Endothelial cell of hepatic sinusoid (primary cell): ENCODE measurements at regions not wholly inside any gene's neighbourhood (a gene's known extent, or its start where the extent isn't known, plus 50 kb on each side); places are given as distances from the start of the nearest gene placed in this dataset.

Experiments
- in situ Hi-C: cut with HindIII; loops from 2 replicates; pipeline ENCODE4 v1.10.0; 2017; ENCODE audit warnings: low sequenced_read_pairs

DNA sequence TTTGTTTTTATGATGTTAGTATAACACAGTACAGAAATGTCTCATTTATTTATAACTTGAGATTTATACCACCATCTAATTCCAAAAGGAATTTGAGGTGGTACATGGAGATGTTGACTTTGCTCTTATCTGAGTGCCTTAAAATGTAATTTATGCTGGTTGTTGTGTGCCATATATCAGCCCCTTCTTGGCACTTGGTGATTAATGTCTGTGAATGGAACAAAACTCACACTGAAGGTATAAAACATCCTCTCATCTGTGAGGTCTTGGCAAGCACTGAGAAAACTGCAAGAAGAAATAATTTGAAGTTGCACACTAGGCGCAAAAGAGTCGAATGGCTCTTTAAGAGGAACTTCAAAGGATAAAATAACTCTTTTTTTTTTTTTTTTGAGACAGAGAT, 240.4 kb downstream of the B3GLCT start:
- in situ Hi-C loops = loop anchor here (25.0 kb wide), 1 partner anchor 203 kb away; no protein-coding TSS in a partner anchor

DNA sequence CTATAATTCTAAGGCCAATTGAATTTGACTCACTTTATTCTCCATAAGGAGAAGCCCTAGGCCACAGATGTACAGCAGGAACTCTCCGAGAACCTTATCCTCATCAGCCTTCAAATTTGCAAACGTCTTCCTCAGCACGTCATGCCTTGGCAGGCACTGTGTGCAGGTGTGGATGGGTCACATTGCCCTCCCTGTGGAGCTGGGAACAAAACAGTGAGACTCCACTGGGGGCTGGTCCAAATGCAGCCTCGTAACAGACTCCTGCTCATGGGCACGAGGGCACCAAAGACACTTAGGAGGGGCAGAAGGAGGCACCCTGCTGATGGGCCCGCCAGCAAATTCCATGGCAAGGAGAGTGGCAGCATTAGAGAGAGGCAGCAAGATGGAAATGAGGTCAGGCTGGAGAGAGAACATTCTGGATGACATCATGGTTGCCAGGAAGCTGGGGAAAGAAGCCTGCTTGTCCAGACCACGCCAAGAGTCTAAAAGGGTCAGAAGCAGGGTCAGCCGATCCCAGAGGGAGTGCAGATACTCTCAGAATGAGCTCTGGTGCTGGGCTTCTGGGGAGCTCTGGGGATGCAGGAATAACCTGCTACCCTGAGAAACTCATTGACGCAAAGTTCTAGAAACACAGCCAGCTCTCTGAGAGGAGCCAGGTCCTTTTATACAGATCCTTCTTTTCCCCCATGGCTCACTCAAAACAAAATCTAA, 242.2 kb downstream of the B3GLCT start:
- in situ Hi-C loops = loop anchor here (25.0 kb wide), 1 partner anchor 205 kb away; no protein-coding TSS in a partner anchor

GRCh38 chr13:31442571-31442970, 242.8 kb downstream of the B3GLCT start:
- in situ Hi-C loops = loop anchor here (25.0 kb wide), 1 partner anchor 205 kb away; no protein-coding TSS in a partner anchor

GRCh38 chr13:31444266-31444856, 244.6 kb downstream of the B3GLCT start:
- in situ Hi-C loops = loop anchor here (25.0 kb wide), 1 partner anchor 207 kb away; no protein-coding TSS in a partner anchor

GRCh38 chr13:31452525-31452924, 252.8 kb downstream of the B3GLCT start:
- in situ Hi-C loops = no loop called here

DNA sequence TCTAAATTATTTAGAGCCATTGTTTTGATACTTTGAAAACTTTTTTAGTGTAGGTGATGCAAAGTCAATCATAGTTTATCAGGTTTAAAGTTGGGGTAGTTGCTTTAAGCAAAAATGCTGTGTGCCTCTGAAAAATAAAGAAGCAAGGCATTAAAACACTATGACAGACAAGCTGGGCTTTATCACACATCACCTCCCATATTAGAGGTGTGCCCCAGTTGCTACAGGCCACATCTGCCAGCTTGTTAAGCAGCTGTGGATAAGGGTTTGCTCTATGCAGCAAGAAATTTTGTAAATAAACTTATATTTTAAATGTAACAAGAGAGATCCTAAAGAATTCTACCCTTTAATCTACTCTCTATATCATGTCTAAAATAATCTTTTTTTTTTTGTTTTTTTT, 255.8 kb downstream of the B3GLCT start:
- in situ Hi-C loops = no loop called here

GRCh38 chr13:31456056-31456455, 256.3 kb downstream of the B3GLCT start:
- in situ Hi-C loops = no loop called here

DNA sequence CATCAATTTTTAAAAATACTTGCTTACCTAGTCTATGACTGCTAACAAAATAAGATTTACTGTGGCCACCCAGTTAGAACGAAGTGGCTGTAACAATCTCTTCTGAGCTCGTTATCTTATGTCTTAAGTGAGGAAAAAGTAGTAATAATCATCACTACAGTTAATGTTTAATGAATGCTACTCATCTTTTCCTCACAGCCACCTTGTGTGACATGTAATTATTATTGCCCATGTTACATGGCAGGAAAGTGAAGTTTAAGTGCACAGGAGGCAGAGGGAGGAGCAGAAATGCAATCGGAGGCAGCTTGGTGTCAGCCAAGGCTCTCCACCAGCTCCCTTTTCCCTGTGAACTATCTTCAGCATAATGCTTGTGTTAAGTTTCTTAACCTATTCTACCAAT, 260.3 kb downstream of the B3GLCT start:
- in situ Hi-C loops = no loop called here

DNA sequence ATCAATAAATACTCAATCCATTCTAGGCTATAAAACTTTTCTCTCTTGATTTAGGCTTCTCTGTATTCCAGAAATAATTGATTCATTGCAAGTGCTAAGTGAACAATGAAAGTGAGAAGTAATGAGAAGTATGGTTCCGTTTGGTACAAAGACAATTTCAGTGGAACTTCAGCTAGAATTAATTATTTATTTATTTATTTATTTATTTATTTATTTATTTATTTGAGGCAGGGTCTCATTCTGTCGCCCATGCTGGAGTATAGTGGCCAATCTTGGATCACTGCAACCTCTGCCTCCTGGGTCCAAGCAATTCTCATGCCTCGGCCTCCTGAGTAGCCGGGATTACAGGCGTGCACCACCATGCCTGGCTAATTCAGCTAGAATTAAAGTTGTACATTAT, 262.1 kb downstream of the B3GLCT start:
- in situ Hi-C loops = no loop called here

DNA sequence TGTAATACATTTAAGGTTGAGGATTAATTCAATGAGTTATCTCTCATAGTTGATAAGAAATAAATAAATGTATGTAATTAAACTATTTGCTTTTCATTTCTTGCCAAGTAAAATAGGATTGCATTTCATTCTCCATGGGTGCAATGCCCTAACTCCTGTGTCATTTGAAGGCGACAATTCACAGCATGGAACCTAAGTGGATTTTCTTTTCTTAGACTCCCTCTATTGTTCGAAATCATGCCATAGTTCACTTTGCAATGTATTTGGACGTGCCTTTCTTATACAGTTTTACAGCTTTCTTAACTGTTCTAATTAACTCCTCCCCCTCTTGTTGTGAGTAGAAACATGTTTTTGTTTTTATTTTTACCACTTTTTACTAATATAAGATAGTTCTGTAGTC, 263.0 kb downstream of the B3GLCT start:
- in situ Hi-C loops = no loop called here

GRCh38 chr13:31468114-31468902, 268.5 kb downstream of the B3GLCT start:
- in situ Hi-C loops = no loop called here

DNA sequence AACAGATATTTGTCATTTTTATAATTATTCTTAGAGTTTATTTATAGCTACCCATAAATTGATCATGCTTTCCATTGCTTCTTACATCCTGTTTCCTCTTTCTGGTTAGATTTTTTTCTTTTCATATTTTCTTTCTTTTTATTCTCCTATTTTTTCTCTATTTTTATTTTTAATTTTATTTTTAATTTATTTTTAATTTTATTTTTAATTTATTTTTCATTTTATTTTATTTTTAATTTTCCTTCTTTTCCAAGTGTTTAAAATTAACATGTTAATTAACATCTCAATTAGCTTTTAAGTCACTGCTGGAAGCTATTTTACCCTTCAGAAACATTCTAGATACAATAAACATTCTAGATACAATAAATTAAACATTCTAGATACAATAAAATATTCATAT, 269.6 kb downstream of the B3GLCT start:
- in situ Hi-C loops = no loop called here

GRCh38 chr13:31476266-31476665, 263.1 kb upstream of the RXFP2 start:
- in situ Hi-C loops = no loop called here

GRCh38 chr13:31476753-31477152, 262.6 kb upstream of the RXFP2 start:
- in situ Hi-C loops = no loop called here

- in situ Hi-C loops = no loop called here
Measured at GRCh38 chr13:31477961-31478360, 261.4 kb upstream of the RXFP2 start.

GRCh38 chr13:31485183-31485582, 254.1 kb upstream of the RXFP2 start:
- in situ Hi-C loops = no loop called here

GRCh38 chr13:31485651-31486051, 253.7 kb upstream of the RXFP2 start:
- in situ Hi-C loops = no loop called here

GRCh38 chr13:31495336-31495735, 244.0 kb upstream of the RXFP2 start:
- in situ Hi-C loops = no loop called here

GRCh38 chr13:31499274-31499673, 240.1 kb upstream of the RXFP2 start:
- in situ Hi-C loops = no loop called here

GRCh38 chr13:31503626-31504025, 235.7 kb upstream of the RXFP2 start:
- in situ Hi-C loops = no loop called here

GRCh38 chr13:31504918-31505317, 234.4 kb upstream of the RXFP2 start:
- in situ Hi-C loops = no loop called here

- in situ Hi-C loops = no loop called here
Measured at GRCh38 chr13:31512331-31512730, 227.0 kb upstream of the RXFP2 start.
